ENCODE measurements at regions not wholly inside any gene's neighbourhood (a gene's known extent, or its start where the extent isn't known, plus 50 kb on each side); places are given as distances from the start of the nearest gene placed in this dataset.

DNA sequence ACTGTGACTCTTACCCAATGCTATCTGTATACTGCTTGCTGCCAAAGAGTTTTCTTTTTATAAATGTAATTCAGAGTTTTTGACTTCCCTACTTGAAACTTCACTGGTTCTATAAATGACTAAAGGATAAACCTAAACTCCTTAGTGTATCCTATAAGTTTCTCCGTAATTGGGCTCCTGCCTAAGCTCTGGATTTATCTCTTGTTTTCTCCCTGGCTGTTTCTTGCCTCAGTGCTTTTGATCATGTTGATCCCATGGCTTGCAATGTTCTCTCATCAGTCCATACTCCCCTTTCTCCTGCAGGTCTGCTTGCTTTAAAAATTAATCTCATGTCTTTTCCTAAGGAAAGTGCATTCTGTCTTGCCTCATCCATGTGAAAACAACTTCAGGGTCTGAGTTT is 1543.1 kb upstream of the IGFBP7 start:
- POLR2A ChIA-PET = no interaction called here

DNA sequence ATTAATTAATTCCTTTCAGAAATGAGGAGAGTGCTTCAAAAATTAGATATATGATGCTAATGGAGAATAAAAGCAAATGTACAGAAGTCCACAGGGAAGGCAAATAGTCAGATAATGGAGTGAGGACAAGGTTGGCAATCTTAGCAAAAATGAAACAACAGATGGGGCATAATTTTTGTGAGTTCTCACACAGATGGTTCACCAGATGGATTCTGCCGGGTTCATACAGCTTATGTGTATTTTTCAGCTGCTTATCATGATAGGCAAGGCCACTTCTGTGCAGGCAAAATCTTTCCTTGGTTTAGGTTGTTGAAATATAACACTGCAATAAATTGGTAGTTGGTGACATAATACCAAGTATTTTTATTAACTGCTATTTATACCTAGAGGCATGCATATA is 1539.0 kb upstream of the IGFBP7 start:
- Mint-ChIP-seq H3K27ac (no peak overlapping the region), H3K9me3 (no peaks in the 10 kb centered on the region), H3K36me3 (no peaks in the 10 kb centered on the region), H3K27me3 (no peaks in the 10 kb centered on the region), H3K4me3 (no peak overlapping the region), H3K4me1 (no peaks in the 10 kb centered on the region)
- DNase-seq (no peak), ATAC-seq (ENCODE audit: low read depth) (no peak)
- POLR2A ChIA-PET = no interaction called here

More for the DNA sequence above, 1543.1 kb upstream of the IGFBP7 start:
- Mint-ChIP-seq H3K27me3 (no peaks in the 10 kb centered on the region), H3K4me3 (no peak overlapping the region), H3K4me1 (no peaks in the 10 kb centered on the region), H3K36me3 (no peaks in the 10 kb centered on the region), H3K27ac (no peak overlapping the region), H3K9me3 (peaks cover 3% of the 10 kb centered on the region)
- ATAC-seq (ENCODE audit: low read depth) (no peak), DNase-seq (no peak)

DNA sequence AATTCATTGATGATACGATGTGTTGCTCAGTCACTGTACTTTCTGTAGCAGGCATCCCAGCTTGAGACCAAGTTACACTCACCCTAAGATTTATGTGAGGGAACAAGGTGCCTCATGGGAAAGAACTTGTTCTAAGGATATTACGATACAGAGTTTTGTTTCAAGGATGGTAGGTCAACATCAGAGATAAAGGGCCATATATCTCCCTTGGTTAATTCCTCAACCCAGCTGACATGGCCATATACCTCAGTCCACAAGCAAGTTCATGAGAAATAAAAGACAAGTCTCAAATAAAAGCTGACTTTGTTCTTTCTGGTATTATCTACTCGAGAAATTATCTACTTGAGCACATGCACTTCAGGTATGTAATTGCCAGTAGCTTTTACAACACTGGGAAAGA is 1535.9 kb upstream of the IGFBP7 start:
- Mint-ChIP-seq H3K9me3 (no peaks in the 10 kb centered on the region), H3K27me3 (no peaks in the 10 kb centered on the region), H3K36me3 (no peaks in the 10 kb centered on the region), H3K4me1 (no peaks in the 10 kb centered on the region), H3K4me3 (no peak overlapping the region), H3K27ac (no peak overlapping the region)
- POLR2A ChIA-PET = no interaction called here
- ATAC-seq (ENCODE audit: low read depth) = no peak
- no peak for DNase-seq

DNA sequence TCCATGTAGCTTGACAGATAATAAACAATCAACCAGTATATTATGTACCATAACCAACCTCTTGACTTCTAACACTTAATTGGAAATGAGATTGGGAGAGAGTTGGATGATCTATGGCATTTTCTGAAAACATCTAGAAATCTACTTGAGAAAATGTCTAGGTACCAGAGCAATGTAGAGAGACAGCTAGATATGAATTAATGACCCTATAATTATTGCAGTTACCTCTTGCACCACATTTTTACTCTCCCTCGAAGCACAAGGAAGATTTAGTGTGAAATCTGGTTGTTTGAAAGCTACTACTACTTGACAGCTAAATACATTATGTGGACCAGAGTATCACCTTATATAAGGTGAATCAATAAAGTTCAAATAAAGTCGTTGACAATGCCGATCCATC is 1534.4 kb upstream of the IGFBP7 start:
- H3K27me3 Mint-ChIP-seq = no peaks in the 10 kb centered on the region
- no peak for DNase-seq
- POLR2A ChIA-PET = no interaction called here
- H3K9me3 Mint-ChIP-seq = no peaks in the 10 kb centered on the region
- no peaks in the 10 kb centered on the region for H3K4me1 Mint-ChIP-seq
- ATAC-seq (ENCODE audit: low read depth) = no peak
- no peaks in the 10 kb centered on the region for H3K36me3 Mint-ChIP-seq
- no peak overlapping the region for H3K4me3 Mint-ChIP-seq
- no peak overlapping the region for H3K27ac Mint-ChIP-seq

DNA sequence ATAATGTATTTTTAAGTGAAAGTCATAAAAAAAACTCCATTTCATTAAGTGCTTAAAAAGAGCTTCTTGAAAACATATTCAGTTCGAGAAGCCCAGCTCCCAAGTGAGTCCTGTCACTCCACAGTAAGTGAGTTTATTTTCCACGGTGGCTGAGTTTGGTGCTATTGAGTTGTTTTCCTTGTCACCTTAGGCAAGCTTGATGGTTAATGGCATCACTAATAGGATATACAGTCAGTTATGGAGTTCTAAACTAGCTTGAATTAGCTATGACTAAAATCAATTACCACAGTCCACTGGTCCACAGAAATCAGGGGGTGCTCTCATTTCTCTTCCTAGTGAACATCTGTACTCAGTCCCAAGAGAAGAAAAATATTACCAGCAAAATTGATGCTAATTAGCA is 1526.2 kb upstream of the IGFBP7 start:
- Mint-ChIP-seq H3K27me3 (no peaks in the 10 kb centered on the region), H3K4me1 (no peaks in the 10 kb centered on the region), H3K4me3 (no peak overlapping the region), H3K9me3 (peaks cover 3% of the 10 kb centered on the region), H3K27ac (no peak overlapping the region), H3K36me3 (no peaks in the 10 kb centered on the region)
- POLR2A ChIA-PET = no interaction called here
- ATAC-seq (ENCODE audit: low read depth) = no peak
- no peak for DNase-seq

DNA sequence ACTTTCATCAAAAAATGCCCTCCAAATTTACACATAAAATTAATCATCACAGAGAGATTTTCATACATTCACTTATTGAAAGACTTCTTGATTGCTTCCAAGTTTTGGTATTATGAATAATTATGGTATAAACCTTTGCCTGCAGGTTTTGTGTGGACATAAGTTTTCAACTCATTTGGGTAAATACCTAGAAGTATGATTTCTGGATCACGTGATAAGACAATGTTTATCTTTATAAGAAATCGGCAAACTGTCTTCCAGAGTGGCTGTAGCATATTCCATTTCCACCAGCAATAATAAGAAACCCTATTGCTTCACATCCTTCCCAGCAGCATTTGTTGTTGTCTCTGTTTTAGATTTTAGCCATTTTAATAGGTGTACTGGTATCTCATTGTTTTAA is 1507.0 kb upstream of the IGFBP7 start:
- Mint-ChIP-seq H3K4me3 (no peak overlapping the region), H3K27ac (no peak overlapping the region), H3K4me1 (no peaks in the 10 kb centered on the region), H3K9me3 (peaks cover 11% of the 10 kb centered on the region), H3K36me3 (no peaks in the 10 kb centered on the region), H3K27me3 (no peaks in the 10 kb centered on the region)
- no peak for ATAC-seq (ENCODE audit: low read depth)
- POLR2A ChIA-PET = no interaction called here
- DNase-seq = no peak

DNA sequence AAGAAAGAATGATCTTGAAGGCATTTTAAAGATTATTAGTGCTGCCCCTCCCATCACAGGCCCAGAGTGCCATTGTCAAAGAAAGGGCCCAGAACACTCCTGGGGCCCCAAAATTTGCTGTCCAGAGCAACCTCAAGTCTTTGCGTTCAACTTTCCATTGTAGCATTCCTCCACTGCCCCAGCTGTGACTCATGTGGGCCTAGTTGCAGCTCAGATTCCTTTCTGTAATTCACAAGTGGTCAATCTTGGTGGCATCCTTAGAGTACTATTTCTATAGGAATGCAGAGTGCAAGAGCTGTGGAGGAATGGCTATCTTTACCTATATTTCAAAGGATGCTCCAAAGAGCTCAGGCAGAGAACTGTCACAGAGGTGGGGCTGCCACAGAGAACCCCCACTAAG is 1500.8 kb upstream of the IGFBP7 start:
- DNase-seq (no peak), ATAC-seq (ENCODE audit: low read depth) (no peak)
- Mint-ChIP-seq H3K36me3 (no peaks in the 10 kb centered on the region), H3K9me3 (peaks cover 4% of the 10 kb centered on the region), H3K27ac (no peak overlapping the region), H3K4me3 (no peak overlapping the region), H3K4me1 (no peaks in the 10 kb centered on the region), H3K27me3 (no peaks in the 10 kb centered on the region)
- POLR2A ChIA-PET = no interaction called here

DNA sequence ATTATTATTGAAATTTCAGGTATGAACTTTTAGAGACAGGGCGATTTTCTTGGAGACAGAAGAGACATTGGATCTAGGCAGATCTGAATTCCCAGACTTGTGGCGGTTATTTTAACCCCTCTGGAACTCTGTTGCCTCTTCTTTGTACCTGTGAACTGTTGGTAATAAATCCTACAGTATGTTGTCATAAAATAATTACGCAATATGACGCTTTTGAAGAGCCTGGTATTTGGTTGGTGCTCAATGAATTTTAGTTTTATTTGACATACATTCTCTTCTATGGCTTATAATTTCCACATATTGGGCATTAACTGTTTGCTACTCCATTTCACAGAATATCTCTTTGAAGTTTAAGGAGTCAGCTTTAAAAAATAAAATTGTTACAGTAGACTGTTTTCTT is 1496.1 kb upstream of the IGFBP7 start:
- Mint-ChIP-seq H3K4me3 (no peak overlapping the region), H3K27ac (no peak overlapping the region), H3K4me1 (no peaks in the 10 kb centered on the region), H3K27me3 (no peaks in the 10 kb centered on the region), H3K9me3 (peaks cover 4% of the 10 kb centered on the region), H3K36me3 (no peaks in the 10 kb centered on the region)
- POLR2A ChIA-PET = no interaction called here
- no peak for DNase-seq
- no peak for ATAC-seq (ENCODE audit: low read depth)

DNA sequence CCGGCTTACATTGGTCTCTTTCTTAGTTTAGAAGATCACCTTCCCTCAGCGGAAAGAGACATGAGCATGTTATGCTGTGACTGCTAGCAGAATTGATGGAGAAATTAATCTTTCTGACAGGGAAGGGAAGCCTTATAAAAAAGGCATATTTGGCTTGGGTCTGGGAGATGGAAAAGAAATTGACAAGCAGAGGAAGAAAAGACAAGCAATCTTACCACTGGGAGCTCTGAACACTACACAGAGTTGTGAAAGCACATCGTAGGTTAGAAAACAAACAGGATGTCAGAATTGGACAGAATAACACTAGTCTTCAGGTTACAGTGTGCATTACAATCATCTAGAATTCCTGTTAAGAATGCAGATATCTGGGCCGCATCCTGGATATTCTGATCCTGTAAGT is 1493.8 kb upstream of the IGFBP7 start:
- Mint-ChIP-seq H3K4me1 (no peaks in the 10 kb centered on the region), H3K9me3 (peaks cover 4% of the 10 kb centered on the region), H3K27ac (no peak overlapping the region), H3K4me3 (no peak overlapping the region), H3K27me3 (no peaks in the 10 kb centered on the region), H3K36me3 (no peaks in the 10 kb centered on the region)
- POLR2A ChIA-PET = no interaction called here
- no peak for ATAC-seq (ENCODE audit: low read depth)
- DNase-seq = no peak

DNA sequence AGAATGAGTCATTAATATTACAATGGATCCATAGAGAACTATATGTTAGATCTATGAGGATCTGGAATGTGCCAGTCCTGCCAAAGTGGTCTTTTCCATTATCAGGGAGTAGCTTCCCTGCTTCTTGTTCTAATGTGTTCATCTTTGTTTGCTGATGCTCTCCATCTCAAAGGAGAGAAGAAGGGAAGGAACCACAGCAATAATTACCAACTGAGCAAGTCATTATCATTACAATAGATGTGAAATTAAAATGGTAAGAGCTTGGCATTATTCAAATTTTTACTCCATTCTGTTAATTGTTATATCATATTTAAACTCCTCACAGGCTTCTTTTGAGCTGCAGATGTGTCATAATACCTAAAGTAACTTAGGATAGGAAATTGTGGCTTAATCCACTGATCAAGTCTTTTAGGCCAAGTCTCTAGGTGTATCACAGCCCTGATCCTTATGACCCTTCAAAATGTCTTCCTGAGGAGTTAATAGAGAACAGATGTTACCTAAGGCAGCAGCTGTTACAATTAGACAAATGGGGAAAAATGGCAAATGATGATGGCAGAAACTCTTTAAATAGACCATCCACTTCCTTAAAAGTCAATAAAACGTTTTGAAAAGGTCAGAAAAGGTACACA is 1492.7 kb upstream of the IGFBP7 start:
- no peaks in the 10 kb centered on the region for H3K4me1 Mint-ChIP-seq
- H3K27me3 Mint-ChIP-seq = no peaks in the 10 kb centered on the region
- H3K4me3 Mint-ChIP-seq = no peak overlapping the region
- DNase-seq (no peak), ATAC-seq (ENCODE audit: low read depth) (no peak)
- H3K27ac Mint-ChIP-seq = no peak overlapping the region
- H3K9me3 Mint-ChIP-seq = peaks cover 4% of the 10 kb centered on the region
- POLR2A ChIA-PET = no interaction called here
- no peaks in the 10 kb centered on the region for H3K36me3 Mint-ChIP-seq

DNA sequence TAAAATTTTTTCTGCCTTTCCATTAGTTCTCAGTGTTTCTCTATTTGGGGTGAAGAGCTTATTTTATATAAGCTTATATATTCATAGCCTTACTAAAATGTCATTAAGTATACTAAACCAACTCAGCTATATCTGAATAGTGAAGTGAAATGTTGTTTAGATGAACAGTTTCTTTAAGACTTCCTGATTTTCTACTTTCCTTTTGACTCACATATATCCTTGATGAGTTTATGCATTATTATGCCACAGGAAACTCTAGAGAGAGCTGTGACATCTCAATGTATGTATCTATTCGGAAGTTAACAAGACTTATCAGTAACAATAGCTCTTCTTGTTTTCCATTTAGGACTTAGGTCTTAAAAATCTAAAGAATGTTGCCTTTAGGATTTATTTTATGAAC is 1491.8 kb upstream of the IGFBP7 start:
- Mint-ChIP-seq H3K9me3 (peaks cover 4% of the 10 kb centered on the region), H3K27ac (no peak overlapping the region), H3K4me3 (no peak overlapping the region), H3K27me3 (no peaks in the 10 kb centered on the region), H3K36me3 (no peaks in the 10 kb centered on the region), H3K4me1 (no peaks in the 10 kb centered on the region)
- POLR2A ChIA-PET = no interaction called here
- ATAC-seq (ENCODE audit: low read depth) (no peak), DNase-seq (no peak)

DNA sequence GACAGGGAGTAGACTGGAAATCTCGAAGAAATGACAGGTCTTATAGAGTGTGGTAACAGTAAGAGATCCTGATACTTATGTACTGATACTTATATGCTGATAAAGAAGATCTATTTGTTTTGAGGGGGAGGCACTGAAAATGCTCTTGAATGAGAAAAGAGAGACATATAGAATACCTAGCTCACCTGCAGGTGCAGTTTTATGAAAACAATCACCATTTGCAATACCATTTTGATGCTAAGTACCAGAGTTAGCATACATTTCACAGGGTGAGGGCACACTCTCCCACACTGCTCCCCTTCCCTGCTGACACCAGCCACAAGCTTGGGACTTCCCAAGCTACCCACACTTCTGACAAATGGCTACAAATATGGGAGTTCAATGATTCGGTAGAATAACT is 1490.1 kb upstream of the IGFBP7 start:
- no peak for ATAC-seq (ENCODE audit: low read depth)
- no peaks in the 10 kb centered on the region for H3K36me3 Mint-ChIP-seq
- H3K4me1 Mint-ChIP-seq = no peaks in the 10 kb centered on the region
- DNase-seq = no peak
- peaks cover 4% of the 10 kb centered on the region for H3K9me3 Mint-ChIP-seq
- no peak overlapping the region for H3K4me3 Mint-ChIP-seq
- no peaks in the 10 kb centered on the region for H3K27me3 Mint-ChIP-seq
- POLR2A ChIA-PET = no interaction called here
- no peak overlapping the region for H3K27ac Mint-ChIP-seq

DNA sequence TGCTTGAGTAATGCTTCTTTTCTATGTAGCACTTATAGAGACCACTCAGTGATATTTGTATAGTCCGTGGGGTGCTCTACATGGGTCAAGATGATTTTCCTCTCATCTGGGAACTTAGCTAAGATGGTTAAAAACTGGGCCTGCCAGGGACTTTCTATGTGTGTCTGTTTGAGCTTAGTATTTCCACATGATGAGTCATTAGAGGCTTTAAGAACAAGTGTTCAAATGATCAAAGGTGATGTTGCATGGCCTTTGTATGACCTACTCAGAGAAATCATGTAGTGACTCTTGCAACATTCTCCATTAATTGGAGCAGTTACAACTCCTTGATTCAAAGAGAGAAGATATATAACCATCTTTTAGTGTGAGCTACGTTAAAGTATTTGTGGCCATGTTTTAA is 1480.5 kb upstream of the IGFBP7 start:
- POLR2A ChIA-PET = no interaction called here
- H3K27me3 Mint-ChIP-seq = no peaks in the 10 kb centered on the region
- ATAC-seq (ENCODE audit: low read depth) (no peak), DNase-seq (no peak)
- H3K4me3 Mint-ChIP-seq = no peak overlapping the region
- H3K4me1 Mint-ChIP-seq = no peaks in the 10 kb centered on the region
- H3K9me3 Mint-ChIP-seq = peaks cover 2% of the 10 kb centered on the region
- H3K36me3 Mint-ChIP-seq = no peaks in the 10 kb centered on the region
- H3K27ac Mint-ChIP-seq = no peak overlapping the region

DNA sequence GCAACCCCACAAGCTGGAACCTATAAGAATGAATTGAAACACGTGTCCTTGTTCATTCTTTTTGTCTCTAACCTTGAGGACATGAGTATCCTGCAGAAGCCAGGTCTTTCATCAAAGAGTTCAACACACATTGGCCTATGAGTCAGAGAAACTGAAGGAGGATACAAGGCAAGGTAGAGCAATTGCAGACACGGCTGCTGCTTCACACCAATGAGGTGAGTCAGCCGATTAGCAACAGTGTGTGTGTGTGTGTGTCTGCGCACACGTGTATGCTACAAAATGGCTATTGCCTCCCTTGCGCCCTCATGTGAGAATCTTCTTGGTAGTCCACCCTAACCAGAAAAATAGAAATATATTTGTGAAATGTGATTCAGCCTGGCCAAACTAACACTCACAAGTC is 1477.7 kb upstream of the IGFBP7 start:
- Mint-ChIP-seq H3K4me1 (no peaks in the 10 kb centered on the region), H3K9me3 (peaks cover 6% of the 10 kb centered on the region), H3K4me3 (no peak overlapping the region), H3K36me3 (no peaks in the 10 kb centered on the region), H3K27me3 (no peaks in the 10 kb centered on the region), H3K27ac (no peak overlapping the region)
- ATAC-seq (ENCODE audit: low read depth) (no peak), DNase-seq (no peak)
- POLR2A ChIA-PET = no interaction called here

DNA sequence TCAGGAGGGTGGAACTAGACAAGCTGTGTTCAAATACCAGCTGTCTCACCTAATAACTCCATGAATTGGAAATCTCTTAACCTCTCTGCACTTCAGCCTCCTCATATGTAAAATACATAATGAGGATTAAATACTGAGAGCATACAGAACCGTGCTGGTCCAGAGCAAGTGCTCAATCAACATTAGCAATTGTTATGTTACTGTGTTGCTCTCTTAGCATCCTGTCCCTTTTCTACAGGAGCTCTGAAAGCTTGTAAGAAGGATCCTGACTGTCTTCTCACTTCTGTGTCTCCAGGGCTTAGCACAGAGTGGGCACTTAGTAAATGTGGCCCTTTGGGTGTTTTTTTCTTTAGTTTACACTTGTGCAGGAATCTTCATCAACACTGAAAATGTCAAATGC is 1456.1 kb upstream of the IGFBP7 start:
- no peaks in the 10 kb centered on the region for H3K9me3 Mint-ChIP-seq
- no peak for DNase-seq
- ATAC-seq (ENCODE audit: low read depth) = no peak
- POLR2A ChIA-PET = no interaction called here
- H3K27me3 Mint-ChIP-seq = no peaks in the 10 kb centered on the region
- H3K27ac Mint-ChIP-seq = no peak overlapping the region
- no peaks in the 10 kb centered on the region for H3K36me3 Mint-ChIP-seq
- H3K4me1 Mint-ChIP-seq = no peaks in the 10 kb centered on the region
- H3K4me3 Mint-ChIP-seq = no peak overlapping the region

Data from activated naive CD8-positive, alpha-beta T cell treated with anti-CD3 and anti-CD28 coated beads, Interleukin-2, amount 10 ng/mL, durations not matched to agents 7 days and 5 days (primary cell).